ENCODE measurements at regions not wholly inside any gene's neighbourhood (a gene's known extent, or its start where the extent isn't known, plus 50 kb on each side); places are given as distances from the start of the nearest gene placed in this dataset.

DNA sequence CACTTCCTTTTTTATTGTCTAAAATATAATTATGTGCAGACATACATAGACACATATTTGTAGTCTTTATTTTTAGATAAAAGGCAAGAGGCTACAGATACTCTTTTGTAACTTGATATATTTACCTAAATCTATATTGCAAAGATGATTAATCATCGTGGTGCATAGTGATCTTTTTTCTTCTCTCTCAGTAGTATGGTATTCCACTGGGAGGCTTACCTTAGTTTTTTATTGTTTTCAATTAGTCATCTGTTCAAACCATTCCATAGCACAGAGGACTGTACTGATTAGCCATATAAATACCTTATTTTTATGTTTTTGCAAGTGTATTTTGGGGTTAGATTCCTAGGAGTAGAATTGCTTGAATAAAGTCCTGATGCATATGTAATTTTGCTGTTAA, 619.7 kb downstream of the GRXCR1 start:
- TF ChIP-seq GATA2 (IDR thresholded peaks at IDR 0.05; ENCODE audit: low read depth, low read length), result no peak
- no peak for TF ChIP-seq GATA3 (IDR thresholded peaks at IDR 0.05; ENCODE audit: low read depth, low read length)

Measured in SH-SY5Y (cell line).